ENCODE measurements at regions not wholly inside any gene's neighbourhood (a gene's known extent, or its start where the extent isn't known, plus 50 kb on each side); places are given as distances from the start of the nearest gene placed in this dataset.

DNA sequence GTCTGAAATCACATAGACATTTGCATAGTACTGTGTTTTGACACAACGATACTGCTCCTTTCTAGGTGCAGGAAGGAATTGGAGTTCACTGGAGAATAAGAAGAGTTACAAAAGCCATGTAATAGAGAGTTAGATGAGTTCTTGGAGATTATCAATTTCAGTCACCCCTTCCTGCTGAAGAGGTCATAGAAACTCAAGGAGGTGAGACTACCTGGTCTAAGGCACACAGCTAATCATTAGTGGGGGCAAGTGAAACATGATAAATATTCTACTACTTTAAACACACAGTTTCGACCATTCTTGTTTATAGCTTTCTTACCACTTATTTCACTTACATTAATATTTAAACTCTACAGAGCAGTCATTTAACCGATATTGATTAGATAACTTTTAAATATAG is 286.9 kb upstream of the NXPH2 start:
- H3K4me3 ChIP-seq (ENCODE audit: low read depth, low read length) = no peak overlapping the region
- DNase-seq (ENCODE audit: low read depth) = no peak
- TF ChIP-seq MYC (IDR thresholded peaks at IDR 0.05; ENCODE audit: low read depth, low read length) (no peak), POLR2A (IDR thresholded peaks at IDR 0.05; ENCODE audit: extremely low read depth, insufficient read length) (no peak)
- TF ChIP-seq, protein P1, sequence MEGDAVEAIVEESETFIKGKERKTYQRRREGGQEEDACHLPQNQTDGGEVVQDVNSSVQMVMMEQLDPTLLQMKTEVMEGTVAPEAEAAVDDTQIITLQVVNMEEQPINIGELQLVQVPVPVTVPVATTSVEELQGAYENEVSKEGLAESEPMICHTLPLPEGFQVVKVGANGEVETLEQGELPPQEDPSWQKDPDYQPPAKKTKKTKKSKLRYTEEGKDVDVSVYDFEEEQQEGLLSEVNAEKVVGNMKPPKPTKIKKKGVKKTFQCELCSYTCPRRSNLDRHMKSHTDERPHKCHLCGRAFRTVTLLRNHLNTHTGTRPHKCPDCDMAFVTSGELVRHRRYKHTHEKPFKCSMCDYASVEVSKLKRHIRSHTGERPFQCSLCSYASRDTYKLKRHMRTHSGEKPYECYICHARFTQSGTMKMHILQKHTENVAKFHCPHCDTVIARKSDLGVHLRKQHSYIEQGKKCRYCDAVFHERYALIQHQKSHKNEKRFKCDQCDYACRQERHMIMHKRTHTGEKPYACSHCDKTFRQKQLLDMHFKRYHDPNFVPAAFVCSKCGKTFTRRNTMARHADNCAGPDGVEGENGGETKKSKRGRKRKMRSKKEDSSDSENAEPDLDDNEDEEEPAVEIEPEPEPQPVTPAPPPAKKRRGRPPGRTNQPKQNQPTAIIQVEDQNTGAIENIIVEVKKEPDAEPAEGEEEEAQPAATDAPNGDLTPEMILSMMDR (IDR thresholded peaks at IDR 0.05; ENCODE audit: low read depth, low read length) = no peak
- TF ChIP-seq, protein P2, sequence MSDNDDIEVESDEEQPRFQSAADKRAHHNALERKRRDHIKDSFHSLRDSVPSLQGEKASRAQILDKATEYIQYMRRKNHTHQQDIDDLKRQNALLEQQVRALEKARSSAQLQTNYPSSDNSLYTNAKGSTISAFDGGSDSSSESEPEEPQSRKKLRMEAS (IDR thresholded peaks at IDR 0.05; ENCODE audit: low read depth, low read length) = no peak

DNA sequence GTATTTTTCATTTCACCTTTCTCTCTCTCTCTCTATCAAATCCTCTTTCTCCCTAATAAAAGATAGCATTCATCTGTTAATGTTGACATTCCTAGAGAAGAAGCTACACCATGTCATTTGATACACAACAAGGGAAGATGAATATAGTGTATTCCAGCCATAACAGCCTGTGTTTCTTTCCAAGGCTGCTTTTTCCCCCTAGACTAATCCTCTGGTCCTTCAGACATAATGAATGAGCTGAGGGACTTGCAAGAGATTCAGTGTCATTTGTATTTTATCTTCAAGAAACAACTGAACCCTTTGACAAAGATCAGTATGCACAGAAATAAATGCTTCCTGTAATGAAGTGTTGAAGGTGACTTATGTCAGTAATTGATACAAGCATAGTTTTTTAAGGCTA is 284.0 kb upstream of the NXPH2 start:
- H3K4me3 ChIP-seq (ENCODE audit: low read depth, low read length) = no peak overlapping the region
- DNase-seq (ENCODE audit: low read depth) = no peak
- TF ChIP-seq, protein P2 (IDR thresholded peaks at IDR 0.05; ENCODE audit: low read depth, low read length) = no peak
- TF ChIP-seq, protein P1 (IDR thresholded peaks at IDR 0.05; ENCODE audit: low read depth, low read length) = no peak
- TF ChIP-seq MYC (IDR thresholded peaks at IDR 0.05; ENCODE audit: low read depth, low read length) = no peak
- no peak for TF ChIP-seq POLR2A (IDR thresholded peaks at IDR 0.05; ENCODE audit: extremely low read depth, insufficient read length)

DNA sequence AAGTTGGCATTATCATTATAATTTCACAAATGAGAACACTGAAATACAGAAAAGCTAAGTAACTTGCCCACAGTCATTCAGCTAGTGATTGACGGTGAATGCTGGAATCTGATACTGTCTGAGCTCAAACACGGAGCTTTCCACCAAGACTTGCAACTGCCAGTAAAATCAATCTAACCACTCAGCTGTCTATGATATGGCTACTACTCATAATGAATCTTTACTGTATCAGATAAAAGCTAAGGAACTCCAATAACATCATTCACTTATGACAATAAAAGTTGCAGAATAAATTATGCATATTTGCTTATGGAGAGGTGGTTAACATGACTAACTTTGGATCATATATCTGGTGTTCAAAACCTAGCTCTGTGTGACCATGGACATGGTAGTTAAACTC is 279.4 kb upstream of the NXPH2 start:
- no peak overlapping the region for H3K4me3 ChIP-seq (ENCODE audit: low read depth, low read length)
- no peak for DNase-seq (ENCODE audit: low read depth)
- TF ChIP-seq POLR2A (IDR thresholded peaks at IDR 0.05; ENCODE audit: extremely low read depth, insufficient read length) (no peak), MYC (IDR thresholded peaks at IDR 0.05; ENCODE audit: low read depth, low read length) (no peak)
- TF ChIP-seq, protein P2 (IDR thresholded peaks at IDR 0.05; ENCODE audit: low read depth, low read length) = no peak
- TF ChIP-seq, protein P1 (IDR thresholded peaks at IDR 0.05; ENCODE audit: low read depth, low read length) = no peak

DNA sequence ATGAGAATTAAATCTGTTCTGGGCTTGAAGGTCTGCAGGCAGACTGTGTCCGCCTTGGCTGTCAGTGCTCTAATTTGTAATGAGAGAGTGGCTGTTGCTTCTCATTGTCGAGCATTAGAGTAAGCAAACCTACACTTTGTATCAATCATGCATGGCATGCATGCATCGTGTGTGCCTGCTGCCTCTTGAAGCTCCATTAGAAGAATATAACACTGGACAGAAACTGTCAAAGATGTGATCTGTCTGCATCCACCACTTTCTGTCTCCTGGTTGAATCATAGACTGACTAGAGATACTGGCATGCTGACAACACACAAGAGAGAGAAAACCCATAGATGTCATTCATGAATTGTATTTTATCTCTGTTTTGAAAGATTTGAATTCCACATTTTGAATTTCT is 275.0 kb upstream of the NXPH2 start:
- DNase-seq (ENCODE audit: low read depth) = no peak
- no peak for TF ChIP-seq POLR2A (IDR thresholded peaks at IDR 0.05; ENCODE audit: extremely low read depth, insufficient read length)
- no peak for TF ChIP-seq MYC (IDR thresholded peaks at IDR 0.05; ENCODE audit: low read depth, low read length)
- TF ChIP-seq, protein P2 (IDR thresholded peaks at IDR 0.05; ENCODE audit: low read depth, low read length) = no peak
- TF ChIP-seq, protein P1 (IDR thresholded peaks at IDR 0.05; ENCODE audit: low read depth, low read length) = no peak
- no peak overlapping the region for H3K4me3 ChIP-seq (ENCODE audit: low read depth, low read length)

DNA sequence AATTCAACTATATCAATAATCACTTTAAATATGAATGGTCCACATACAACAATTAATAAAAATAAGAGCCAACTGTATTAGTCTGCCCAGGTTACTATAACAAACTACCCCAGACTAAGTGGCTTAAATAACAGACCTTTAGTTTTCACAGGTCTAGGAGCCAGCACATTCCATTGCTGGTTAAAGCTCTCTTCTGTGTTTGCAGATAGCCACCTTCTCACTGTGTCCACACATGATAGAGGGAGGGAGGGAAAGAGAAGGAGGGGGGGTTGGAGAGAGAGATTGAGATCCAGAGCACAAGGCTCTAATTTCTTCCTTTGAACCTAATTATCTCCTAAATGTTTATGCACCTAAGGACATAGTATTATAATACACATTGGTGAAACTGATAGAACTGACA is 267.8 kb upstream of the NXPH2 start:
- TF ChIP-seq, protein P1 (IDR thresholded peaks at IDR 0.05; ENCODE audit: low read depth, low read length) = no peak
- TF ChIP-seq, protein P2 (IDR thresholded peaks at IDR 0.05; ENCODE audit: low read depth, low read length) = no peak
- TF ChIP-seq POLR2A (IDR thresholded peaks at IDR 0.05; ENCODE audit: extremely low read depth, insufficient read length) (no peak), MYC (IDR thresholded peaks at IDR 0.05; ENCODE audit: low read depth, low read length) (no peak)
- no peak for DNase-seq (ENCODE audit: low read depth)

DNA sequence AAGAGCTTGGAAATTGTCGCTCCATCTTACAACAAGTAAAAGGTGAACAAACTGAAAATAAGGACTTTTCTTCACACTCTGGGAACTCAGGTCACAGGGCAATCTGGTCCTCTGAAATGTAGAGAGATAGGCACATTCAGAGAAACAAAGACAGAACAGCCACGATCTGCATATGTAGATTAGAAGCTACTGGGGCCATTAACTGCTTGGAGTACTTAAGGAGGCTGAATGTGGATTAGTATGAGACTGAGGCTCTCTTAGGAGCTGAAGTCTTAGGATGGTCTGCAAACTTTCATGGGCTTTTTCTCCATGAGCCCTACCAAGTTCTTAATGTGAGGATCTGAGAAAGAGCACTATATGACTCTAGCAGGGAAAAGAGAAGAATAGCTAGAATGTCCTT is 265.3 kb upstream of the NXPH2 start:
- H3K4me3 ChIP-seq (ENCODE audit: low read depth, low read length) = no peak overlapping the region
- no peak for TF ChIP-seq POLR2A (IDR thresholded peaks at IDR 0.05; ENCODE audit: extremely low read depth, insufficient read length)
- TF ChIP-seq, protein P2 (IDR thresholded peaks at IDR 0.05; ENCODE audit: low read depth, low read length) = no peak
- TF ChIP-seq, protein P1 (IDR thresholded peaks at IDR 0.05; ENCODE audit: low read depth, low read length) = no peak
- no peak for TF ChIP-seq MYC (IDR thresholded peaks at IDR 0.05; ENCODE audit: low read depth, low read length)
- DNase-seq (ENCODE audit: low read depth) = no peak

More for the DNA sequence above, 267.8 kb upstream of the NXPH2 start:
- no peak overlapping the region for H3K4me3 ChIP-seq (ENCODE audit: low read depth, low read length)

Data from NB4 (cell line).